ENCODE measurements at regions not wholly inside any gene's neighbourhood (a gene's known extent, or its start where the extent isn't known, plus 50 kb on each side); places are given as distances from the start of the nearest gene placed in this dataset.

GRCh38 chr3:127064391-127065137 lies 81.6 kb downstream of the PLXNA1 start:
- TF ChIP-seq CTCF (IDR thresholded peaks at IDR 0.05) (no peak), POLR2A (IDR thresholded peaks at IDR 0.05) (no peak)

All from body of pancreas (tissue), 4 donors.